Effector CD4-positive, alpha-beta T cell (primary cell): ENCODE measurements at regions not wholly inside any gene's neighbourhood (a gene's known extent, or its start where the extent isn't known, plus 50 kb on each side); places are given as distances from the start of the nearest gene placed in this dataset.

ENCODE experiments used
- DNase-seq: peaks from one replicate; pipeline ENCODE4 v3.0.0-alpha.2; 2020

DNA sequence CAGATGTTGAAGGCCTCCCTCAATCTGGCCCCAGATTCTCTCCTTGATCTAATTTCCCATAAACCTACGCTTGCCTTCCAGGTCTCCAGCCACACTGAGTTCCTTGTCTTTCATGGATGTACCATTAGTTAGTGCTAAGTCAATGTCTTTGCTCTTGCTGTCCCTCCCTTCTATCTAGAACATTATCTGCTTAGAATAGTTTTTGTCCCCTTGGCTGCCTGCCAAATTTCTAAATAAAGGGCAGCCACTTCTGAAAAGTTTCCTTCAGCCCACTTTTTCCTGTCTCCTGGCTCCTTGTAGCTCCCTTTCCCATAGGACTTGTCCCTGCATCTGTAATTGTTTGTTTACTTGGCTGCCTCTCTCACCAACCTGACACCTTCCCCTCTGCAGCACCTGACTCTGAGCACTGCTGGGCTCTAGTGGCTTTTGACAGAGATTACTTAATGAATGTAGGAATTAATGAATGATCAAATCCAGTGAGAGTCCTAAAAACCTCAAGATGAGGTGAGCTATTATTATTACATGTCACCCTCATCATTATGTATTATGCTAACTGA lies 58.3 kb downstream of the CXCL12 start:
- no peak for DNase-seq

- DNase-seq: no peak
These were observed 59.1 kb downstream of the CXCL12 start for GRCh38 chr10:44325596-44326307.

GRCh38 chr10:44325157-44325556 lies 59.7 kb downstream of the CXCL12 start:
- DNase-seq: no peak

GRCh38 chr10:44323838-44324237 lies 61.1 kb downstream of the CXCL12 start:
- DNase-seq: no peak

DNA sequence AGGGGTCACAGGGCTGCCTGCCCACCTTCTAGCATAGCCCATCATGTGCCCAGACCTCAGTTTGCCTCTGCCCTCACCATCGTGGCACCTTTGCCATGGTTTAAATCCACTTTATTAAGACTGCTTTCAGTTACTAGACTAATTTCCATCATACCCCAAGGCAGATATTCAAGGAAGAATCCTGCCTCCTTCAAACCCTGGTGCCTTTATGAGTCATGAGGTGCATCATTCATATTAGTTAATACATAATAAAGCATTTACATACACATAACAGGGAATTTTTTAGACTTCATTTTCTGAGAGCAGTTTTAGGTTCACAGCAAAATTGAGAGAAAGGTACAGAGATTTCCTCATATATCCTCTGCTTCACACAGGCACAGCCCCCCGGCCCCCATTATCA lies 62.8 kb downstream of the CXCL12 start:
- no peak for DNase-seq

DNA sequence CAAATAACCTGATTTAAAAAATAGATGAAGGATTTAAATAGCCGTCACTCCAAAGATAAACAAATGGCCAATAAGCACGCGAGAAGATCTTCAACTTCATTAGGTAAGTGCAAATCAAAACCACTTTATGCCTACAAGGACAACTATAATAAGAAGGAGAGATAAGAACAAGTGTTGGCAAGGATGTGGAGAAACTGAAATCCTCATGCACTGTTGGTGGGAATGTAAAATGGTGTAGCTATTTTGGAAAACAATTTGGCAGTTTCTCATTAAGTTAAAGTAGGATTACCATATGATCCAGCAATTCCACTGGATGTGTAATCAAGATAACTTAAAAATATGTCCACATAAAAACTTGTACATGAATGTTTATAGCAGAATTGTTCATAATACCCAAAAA lies 64.1 kb downstream of the CXCL12 start:
- no peak for DNase-seq

- DNase-seq: no peak
These were observed 67.0 kb downstream of the CXCL12 start for GRCh38 chr10:44317856-44318255.

DNA sequence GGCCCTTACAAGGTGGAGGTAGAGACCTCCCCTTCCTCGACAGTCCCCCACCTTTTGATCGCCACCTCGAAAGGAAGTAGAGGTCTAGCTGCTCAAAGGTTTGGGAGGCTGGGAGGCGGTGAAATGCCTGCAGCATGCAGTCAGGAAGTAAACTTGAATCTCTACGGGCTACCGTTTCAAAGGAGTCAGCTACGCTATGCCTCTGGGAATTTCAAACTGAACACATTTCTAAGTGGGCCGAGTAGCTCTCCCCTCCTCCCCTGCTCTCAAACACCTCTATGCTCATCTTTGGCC lies 68.0 kb downstream of the CXCL12 start:
- DNase-seq: no peak

DNA sequence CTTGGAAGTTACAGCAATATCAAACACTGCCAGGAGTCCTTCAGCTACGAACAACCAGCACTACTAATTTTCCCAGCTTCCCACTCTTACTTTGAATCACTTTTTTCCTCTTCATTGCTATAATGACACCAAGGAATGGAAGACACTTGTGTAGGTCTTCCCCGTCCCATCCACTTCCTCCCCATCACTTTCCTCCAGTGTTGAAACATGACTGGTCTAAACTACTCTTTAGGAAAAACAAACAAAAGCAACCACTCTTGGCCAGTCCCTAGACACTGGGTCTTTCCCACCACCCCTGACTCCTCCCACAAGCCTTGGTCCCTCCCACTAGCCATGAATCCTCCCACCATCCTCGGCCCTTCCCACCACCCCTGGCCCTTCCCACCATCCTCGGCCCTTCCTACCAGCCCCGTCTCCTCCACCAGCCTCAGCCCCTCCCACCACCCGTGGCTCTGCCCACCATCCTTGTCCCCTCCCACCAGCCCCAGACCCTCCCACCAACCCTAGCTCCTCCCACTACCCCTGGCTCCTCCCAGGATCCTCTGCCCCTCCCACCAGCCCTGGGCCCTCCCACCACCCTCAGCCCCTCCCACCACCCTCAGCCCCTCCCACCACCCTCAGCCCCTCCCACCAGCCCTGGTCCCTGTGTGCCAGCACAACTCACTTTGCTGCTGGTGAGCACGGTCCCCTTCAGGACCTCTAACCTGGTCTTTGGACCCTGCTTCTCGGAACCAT lies 68.5 kb downstream of the CXCL12 start:
- no peak for DNase-seq

DNA sequence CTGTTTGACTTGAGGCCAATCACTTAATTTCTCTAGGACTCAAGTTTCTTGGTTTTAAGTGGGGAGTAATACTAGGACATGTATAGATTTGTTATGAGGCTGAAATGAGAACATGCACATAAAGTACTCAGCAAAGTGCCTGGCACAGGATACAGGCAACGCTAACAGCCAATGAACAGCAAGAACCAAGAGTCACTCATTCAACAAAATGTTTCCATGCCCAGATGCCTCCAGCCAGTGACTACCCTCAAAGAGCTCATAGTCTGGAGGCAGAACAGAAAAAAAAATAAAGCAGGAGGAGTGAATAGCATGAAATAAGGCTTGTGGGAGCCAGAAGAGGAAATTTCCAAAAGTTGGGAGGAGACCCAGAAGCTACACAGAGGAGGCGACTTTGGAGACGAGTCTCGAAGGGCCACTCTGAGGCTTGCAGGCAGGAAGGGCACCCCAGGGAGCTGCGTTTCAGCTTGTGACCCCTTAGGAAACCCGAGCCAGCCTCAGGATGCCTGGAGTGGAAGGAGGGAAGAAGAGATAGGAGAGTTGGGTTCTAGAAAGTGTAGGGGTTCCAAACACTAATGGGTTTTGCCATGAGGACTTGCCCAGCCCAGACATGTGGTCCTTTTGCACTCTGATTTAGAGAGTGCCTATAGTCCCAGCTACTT lies 70.0 kb downstream of the CXCL12 start:
- DNase-seq: no peak

- DNase-seq: no peak
These were observed 71.1 kb downstream of the CXCL12 start for GRCh38 chr10:44313761-44314165.

DNA sequence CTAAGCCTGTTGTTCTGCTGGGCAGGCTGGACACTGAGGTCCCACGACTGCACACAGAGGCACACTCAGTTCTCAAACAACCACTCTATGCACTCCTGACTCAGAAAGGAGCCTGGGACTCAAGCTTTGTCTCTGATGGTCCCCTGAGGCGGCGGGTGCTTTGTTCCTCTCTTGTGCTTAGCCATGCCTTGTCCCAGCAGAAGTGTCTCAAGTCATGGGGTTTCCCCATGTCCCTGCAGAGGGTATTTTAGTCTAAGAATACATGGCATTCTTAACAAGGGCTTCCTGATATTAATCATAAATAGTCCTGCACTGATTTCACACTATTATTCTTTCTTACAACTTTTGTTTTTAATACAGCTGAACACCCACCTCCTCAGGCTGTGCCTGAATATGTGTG lies 72.5 kb downstream of the CXCL12 start:
- no peak for DNase-seq

DNA sequence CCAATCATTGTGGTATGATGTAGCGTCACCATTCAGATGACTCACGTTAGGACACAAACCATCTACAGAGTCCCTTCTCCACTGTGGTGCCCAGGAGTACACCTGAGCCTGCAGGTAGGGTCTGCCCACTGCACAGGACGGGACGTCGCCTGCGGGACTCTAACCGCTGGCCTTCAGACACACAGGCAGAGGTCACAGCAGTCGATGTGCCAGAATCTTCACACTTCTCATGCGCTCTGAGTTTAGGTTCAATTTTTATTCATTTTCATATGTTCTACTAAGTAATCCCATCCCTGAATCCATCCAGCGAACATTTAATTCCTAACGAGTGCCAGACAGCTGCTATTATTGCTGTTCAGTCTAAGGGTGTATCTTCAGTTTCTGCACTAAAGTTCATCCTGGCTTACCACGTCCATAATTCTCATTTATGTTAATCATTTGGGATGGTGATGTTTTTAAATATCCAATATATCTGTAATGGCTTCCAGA lies 73.3 kb downstream of the CXCL12 start:
- DNase-seq: no peak

GRCh38 chr10:44310762-44311562 lies 73.9 kb downstream of the CXCL12 start:
- DNase-seq: peak; percentile 8

- no peak for DNase-seq
These were observed 74.7 kb downstream of the CXCL12 start for GRCh38 chr10:44309939-44310761.

- no peak for DNase-seq
These were observed 75.5 kb downstream of the CXCL12 start for GRCh38 chr10:44309361-44309760.

- DNase-seq: no peak
These were observed 76.0 kb downstream of the CXCL12 start for GRCh38 chr10:44308935-44309334.

DNA sequence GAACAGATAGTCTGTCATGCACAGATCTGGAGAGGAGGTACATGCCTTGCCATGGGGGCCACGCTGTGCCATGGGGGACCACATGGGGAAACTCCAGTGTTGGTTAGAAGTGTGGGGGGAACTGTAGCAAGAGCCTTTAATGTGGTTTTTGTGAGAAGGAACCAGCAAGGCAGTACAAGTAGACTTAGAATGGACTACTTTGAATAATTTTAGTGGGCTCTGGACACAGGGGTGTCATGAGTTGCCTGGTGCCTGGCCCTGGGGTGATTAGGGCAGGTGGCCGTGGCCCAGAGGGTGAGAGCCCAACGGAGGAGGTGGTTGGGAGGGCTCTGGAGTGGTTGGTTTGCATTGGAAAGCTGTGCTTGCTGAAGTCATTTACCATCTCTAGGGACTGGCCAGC lies 77.2 kb downstream of the CXCL12 start:
- no peak for DNase-seq

DNA sequence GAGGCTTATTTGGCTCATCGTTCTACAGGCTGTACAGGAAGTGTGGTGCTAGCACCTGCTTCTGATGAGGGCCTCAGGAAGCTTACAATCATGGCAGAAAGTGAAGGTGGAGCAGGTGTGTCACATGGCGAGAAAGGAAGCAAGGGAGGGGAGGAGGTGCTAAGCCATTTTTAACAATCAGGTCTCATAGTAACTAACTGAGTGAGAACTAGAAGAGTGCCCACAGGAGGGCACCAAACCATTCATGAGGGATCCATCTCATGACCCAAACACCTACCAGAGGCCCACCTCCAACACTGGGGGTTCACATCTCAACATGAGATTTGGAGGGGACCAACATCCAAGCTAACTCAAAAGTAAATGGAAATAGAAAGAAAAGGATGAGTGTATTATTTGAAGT lies 78.1 kb downstream of the CXCL12 start:
- DNase-seq: no peak

- DNase-seq: no peak
These were observed 78.7 kb downstream of the CXCL12 start for GRCh38 chr10:44306147-44306710.

DNA sequence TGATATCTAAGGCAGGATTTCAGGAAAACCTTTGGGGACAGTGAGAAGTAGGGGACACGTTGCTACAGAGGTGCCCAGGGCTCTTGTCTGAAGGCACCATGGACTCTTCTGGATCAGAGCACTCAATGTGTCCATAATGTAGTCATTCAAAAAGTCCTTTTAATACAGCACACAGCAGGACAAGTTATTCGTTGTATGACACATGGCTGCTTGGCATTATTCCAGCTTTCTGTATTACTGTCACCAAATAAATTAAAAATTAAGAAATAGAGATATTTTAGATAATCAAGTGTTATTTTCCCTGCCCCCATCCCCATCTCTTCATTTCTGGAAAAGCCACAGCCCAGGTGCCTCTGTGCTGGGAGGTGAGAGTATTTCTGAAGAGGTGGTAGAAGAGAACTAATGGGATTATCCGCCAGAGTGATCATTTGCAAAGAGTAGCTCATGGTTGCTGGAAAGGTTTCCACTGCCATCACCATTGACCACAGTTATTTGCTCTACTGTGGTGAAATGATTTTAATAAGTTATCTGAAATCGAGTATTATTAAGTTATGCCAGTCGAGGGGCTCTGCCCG lies 83.0 kb downstream of the CXCL12 start:
- no peak for DNase-seq
